Inflammatory macrophage treated with lipopolysaccharide for 4 hours (primary cell): ENCODE measurements at regions not wholly inside any gene's neighbourhood (a gene's known extent, or its start where the extent isn't known, plus 50 kb on each side); places are given as distances from the start of the nearest gene placed in this dataset.
"Not testable (repeated sequence)": the region's sequence is repeated elsewhere in the genome, so short reads cannot be mapped to it uniquely, and the experiment has no call there.

Experiments
- DNase-seq: peaks from one replicate; pipeline ENCODE4 v3.0.0-alpha.2; 2020

DNA sequence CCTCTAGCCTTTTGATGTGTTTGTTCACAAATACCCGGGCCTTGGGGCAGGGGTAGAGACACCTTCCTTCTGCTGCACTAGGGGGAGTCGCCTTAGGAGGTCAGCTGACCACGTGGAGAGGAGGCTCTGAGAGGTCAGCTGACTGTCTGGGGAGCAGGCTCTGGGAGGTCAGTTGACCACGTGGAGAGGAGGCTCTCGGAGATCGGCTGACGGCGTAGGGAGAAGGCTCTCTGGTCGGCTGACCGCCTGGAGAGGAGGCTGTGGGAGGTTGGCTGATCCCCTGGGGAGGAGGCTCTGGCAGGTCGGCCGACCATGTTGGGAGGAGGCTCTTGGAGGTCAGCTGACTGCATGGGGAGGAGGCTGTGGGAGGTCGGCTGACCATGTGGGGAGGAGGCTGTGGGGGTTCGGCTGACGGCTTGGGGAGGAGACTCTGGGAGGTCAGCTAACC lies 59.6 kb upstream of the LYZL1 start:
- DNase-seq = no peak

DNA sequence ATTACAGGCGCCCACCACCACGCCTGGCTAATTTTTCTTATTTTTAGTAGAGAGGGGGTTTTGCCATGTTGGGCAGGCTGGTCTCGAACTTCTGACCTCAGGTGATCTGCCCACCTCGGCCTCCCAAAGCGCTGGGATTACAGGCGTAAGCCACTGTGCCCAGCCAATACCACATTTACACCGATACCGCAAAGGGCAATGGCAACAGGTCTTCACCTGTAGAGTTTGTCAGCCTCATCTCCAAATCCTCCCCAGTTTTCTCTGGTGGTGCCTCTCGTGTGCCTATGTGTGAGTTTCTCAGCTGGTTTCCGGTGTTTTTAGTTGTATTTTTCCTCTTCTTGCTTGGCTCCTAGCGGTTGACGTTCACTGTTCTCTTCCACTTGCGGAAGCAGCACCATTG lies 52.0 kb upstream of the LYZL1 start:
- DNase-seq = not testable (repeated sequence)

- DNase-seq = no peak
Measured at GRCh38 chr10:29237786-29238185, 51.1 kb upstream of the LYZL1 start.

DNA sequence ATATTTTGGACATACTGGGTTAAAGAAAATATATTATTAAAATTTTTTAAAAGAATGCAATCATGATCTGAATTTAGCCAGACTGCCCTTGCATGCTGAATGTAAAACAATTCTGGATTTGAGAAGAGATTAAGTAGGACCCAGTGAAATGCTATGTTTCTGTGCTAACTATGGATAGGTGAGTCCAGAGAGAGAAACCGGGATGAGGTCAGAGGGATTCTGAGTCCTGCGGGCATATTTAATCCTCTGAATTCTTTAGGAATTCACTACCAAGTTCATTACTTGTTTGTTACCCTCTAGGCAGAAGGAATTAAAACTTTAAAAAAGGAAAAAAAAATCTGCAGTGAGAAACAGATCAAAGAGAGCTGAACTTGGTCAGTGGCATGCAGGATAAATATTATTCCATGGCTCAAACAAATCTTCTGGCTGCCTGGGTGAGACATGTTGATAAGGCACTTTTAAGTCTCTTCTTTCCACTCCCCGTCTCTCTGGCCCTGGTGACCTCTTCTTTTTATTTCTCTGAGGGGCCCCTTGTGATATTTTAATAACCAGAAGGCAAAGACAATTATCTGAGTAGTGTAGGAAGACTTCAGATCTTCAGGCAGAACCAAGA lies 50.2 kb upstream of the LYZL1 start:
- DNase-seq = no peak
